DND-41 (cell line): ENCODE measurements at regions not wholly inside any gene's neighbourhood (a gene's known extent, or its start where the extent isn't known, plus 50 kb on each side); places are given as distances from the start of the nearest gene placed in this dataset.
"Not testable (repeated sequence)": the region's sequence is repeated elsewhere in the genome, so short reads cannot be mapped to it uniquely, and the experiment has no call there.

Experiments
- ATAC-seq: fragments of 200-7000 bp; cut with Tn5 transposase; 3 replicates; pipeline ENCODE4 v1.9.1; 2021; ENCODE audit warnings: low read depth; ENCODE audit not compliant: insufficient read depth
- DNase-seq: peaks from one replicate; pipeline ENCODE4 v3.0.0-alpha.2; 2020
- H2AFZ ChIP-seq: 2 replicates; pipeline ENCODE4 v1.6.0; 2012; ENCODE audit warnings: low read depth, low read length
- H3K27ac ChIP-seq: 2 replicates; pipeline ENCODE4 v1.5.1; 2012; ENCODE audit warnings: low read length, inconsistent platforms
- H3K27me3 ChIP-seq: fragments of 200-600 bp; sonication (generic); 2 replicates; pipeline ENCODE4 v1.6.0; 2012; ENCODE audit warnings: low read length, mild to moderate bottlenecking, inconsistent platforms; ENCODE audit not compliant: insufficient read depth, poor library complexity
- H3K36me3 ChIP-seq: 2 replicates; pipeline ENCODE4 v1.5.1; 2012; ENCODE audit warnings: low read length, inconsistent platforms; ENCODE audit not compliant: insufficient read depth
- H3K4me1 ChIP-seq: 2 replicates; pipeline ENCODE4 v1.5.1; 2012; ENCODE audit warnings: mild to moderate bottlenecking, low read length; ENCODE audit not compliant: insufficient read depth
- H3K4me2 ChIP-seq: 2 replicates; pipeline ENCODE4 v1.6.0; 2012; ENCODE audit warnings: mild to moderate bottlenecking, moderate library complexity, low read length, inconsistent platforms; ENCODE audit not compliant: insufficient read depth
- H3K4me3 ChIP-seq, 2 experiments: fragments of 200-600 bp in 1 of 2; shearing (Covaris generic) in 1 of 2; 2 replicates each; pipeline ENCODE4 v1.5.1; 2012 to 2016; ENCODE audit warnings: inconsistent platforms in 2 of 2, low read length in 2 of 2, mild to moderate bottlenecking in 2 of 2, low read depth in 1 of 2, moderate library complexity in 1 of 2
- H3K79me2 ChIP-seq: 2 replicates; pipeline ENCODE4 v1.6.0; 2012; ENCODE audit warnings: low read length, inconsistent platforms; ENCODE audit not compliant: insufficient read depth
- H3K9ac ChIP-seq: 2 replicates; pipeline ENCODE4 v1.6.0; 2012; ENCODE audit warnings: low read depth, mild to moderate bottlenecking, inconsistent platforms, low read length, moderate library complexity
- H3K9me3 ChIP-seq: 2 replicates; pipeline ENCODE4 v1.5.1; 2012; ENCODE audit warnings: low read length, moderate library complexity, mild to moderate bottlenecking, inconsistent platforms; ENCODE audit not compliant: insufficient read depth, severe bottlenecking
- H4K20me1 ChIP-seq: 2 replicates; pipeline ENCODE4 v1.6.0; 2012; ENCODE audit warnings: low read length; ENCODE audit not compliant: insufficient read depth
- CTCF ChIP-seq: IDR thresholded peaks from 2 replicates; pipeline ENCODE4 v1.5.1; 2012; ENCODE audit warnings: borderline replicate concordance, low read length, moderate library complexity, mild to moderate bottlenecking; ENCODE audit not compliant: poor library complexity, severe bottlenecking; ENCODE audit errors: extremely low read depth
- EZH2 ChIP-seq: IDR thresholded peaks from 3 replicates; pipeline ENCODE4 v1.6.1; 2012; ENCODE audit warnings: borderline replicate concordance, low read depth, mild to moderate bottlenecking, moderate library complexity, low read length, inconsistent platforms; ENCODE audit not compliant: severe bottlenecking

- Histone ChIP-seq H3K4me1 (peaks cover 20% of the 10 kb centered on the region), H3K27me3 (no peaks in the 10 kb centered on the region), H3K4me3 (no peak overlapping the region), H3K9ac (no peak overlapping the region), H2AFZ (no peak overlapping the region), H3K79me2 (no peaks in the 10 kb centered on the region), H3K36me3 (no peaks in the 10 kb centered on the region), H3K9me3 (no peaks in the 10 kb centered on the region), H3K4me2 (no peak overlapping the region), H4K20me1 (no peaks in the 10 kb centered on the region), H3K27ac (peak overlapping the region; percentile 31)
- no peak for TF ChIP-seq CTCF
- TF ChIP-seq EZH2: no peak
- peak; percentile 30 for DNase-seq
- peak; percentile 65 for ATAC-seq
Measured at GRCh38 chr2:7692657-7693161, 775.5 kb downstream of the RNF144A start.

- Histone ChIP-seq H3K27me3 (no peaks in the 10 kb centered on the region), H3K4me2 (no peak overlapping the region), H3K4me1 (peaks cover 20% of the 10 kb centered on the region), H3K27ac (no peak overlapping the region), H2AFZ (no peak overlapping the region), H3K4me3 (no peak overlapping the region), H3K79me2 (no peaks in the 10 kb centered on the region), H3K9ac (no peak overlapping the region), H3K36me3 (no peaks in the 10 kb centered on the region), H4K20me1 (no peaks in the 10 kb centered on the region), H3K9me3 (no peaks in the 10 kb centered on the region)
- TF ChIP-seq EZH2 (no peak), CTCF (no peak)
- DNase-seq (no peak), ATAC-seq (no peak)
Measured at GRCh38 chr2:7693246-7694075, 776.2 kb downstream of the RNF144A start.

GRCh38 chr2:7694076-7694985, 777.1 kb downstream of the RNF144A start:
- no peak overlapping the region for H2AFZ ChIP-seq
- ATAC-seq (no peak), DNase-seq (no peak)
- peaks cover 20% of the 10 kb centered on the region for H3K4me1 ChIP-seq
- no peaks in the 10 kb centered on the region for H3K36me3 ChIP-seq
- H3K27ac ChIP-seq: no peak overlapping the region
- no peaks in the 10 kb centered on the region for H4K20me1 ChIP-seq
- TF ChIP-seq EZH2 (no peak), CTCF (no peak)
- H3K4me2 ChIP-seq: no peak overlapping the region
- H3K4me3 ChIP-seq: no peak overlapping the region
- no peak overlapping the region for H3K9ac ChIP-seq
- no peaks in the 10 kb centered on the region for H3K79me2 ChIP-seq
- H3K27me3 ChIP-seq: no peaks in the 10 kb centered on the region
- H3K9me3 ChIP-seq: no peaks in the 10 kb centered on the region

GRCh38 chr2:7696556-7696955, 779.3 kb downstream of the RNF144A start:
- not testable (repeated sequence) for H3K4me3 ChIP-seq, H3K79me2 ChIP-seq, H3K4me2 ChIP-seq, H2AFZ ChIP-seq, DNase-seq, H3K9me3 ChIP-seq, ATAC-seq, H3K27ac ChIP-seq, H3K9ac ChIP-seq, H4K20me1 ChIP-seq, H3K27me3 ChIP-seq, H3K36me3 ChIP-seq
- peaks cover 20% of the 10 kb centered on the region for H3K4me1 ChIP-seq
